AG20443 (cell line): ENCODE measurements at regions not wholly inside any gene's neighbourhood (a gene's known extent, or its start where the extent isn't known, plus 50 kb on each side); places are given as distances from the start of the nearest gene placed in this dataset.

Source experiments
- DNase-seq: peaks from one replicate; pipeline ENCODE4 v3.0.0; 2012; ENCODE audit warnings: low spot score, mixed read lengths

DNA sequence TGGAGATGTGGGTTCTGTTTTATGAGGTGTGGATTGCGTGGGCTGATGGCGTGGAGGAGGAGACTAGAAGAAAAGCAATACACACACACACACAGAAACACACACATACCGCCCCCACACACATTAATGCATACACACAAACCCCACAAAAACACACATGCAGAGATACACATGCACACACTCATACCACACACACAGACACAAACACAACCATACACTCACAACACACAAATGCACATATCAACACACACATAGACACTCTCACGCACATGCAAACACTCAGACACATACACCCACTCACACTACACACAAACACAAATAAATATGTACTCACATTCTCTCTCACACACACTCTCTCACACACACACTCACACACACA, 75.7 kb upstream of the UBL3 start:
- DNase-seq = no peak

DNA sequence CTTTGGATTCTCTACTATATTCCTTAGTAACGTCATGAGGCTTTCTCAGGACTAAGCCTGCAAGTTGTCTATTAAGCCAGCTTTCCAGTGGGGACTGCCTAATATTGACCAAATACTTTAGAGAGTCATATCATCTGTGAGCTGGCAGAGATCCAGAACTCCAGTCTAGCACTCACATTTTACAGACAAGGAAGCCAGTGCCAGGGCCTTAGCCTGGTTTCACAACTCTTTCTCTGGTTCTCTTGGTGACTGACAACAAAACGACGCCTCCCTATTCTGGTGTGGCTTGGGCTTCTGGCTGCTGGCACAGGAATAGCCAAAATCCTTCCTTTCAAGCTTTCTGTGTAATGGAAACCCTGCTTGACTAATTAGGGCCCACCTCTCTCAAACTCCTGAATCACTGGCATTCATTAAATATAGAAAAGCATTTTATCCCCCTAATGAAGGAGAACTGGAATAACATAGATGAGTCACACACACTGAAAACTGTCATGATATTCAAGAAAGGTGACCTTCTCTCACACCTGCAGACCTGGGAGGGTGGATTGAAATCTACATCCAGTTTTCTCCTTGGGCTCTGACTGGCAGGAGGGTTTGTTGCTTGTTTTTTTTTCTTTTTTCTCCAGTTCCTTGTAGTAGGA, 75.2 kb upstream of the UBL3 start:
- peak; percentile 83 for DNase-seq

DNA sequence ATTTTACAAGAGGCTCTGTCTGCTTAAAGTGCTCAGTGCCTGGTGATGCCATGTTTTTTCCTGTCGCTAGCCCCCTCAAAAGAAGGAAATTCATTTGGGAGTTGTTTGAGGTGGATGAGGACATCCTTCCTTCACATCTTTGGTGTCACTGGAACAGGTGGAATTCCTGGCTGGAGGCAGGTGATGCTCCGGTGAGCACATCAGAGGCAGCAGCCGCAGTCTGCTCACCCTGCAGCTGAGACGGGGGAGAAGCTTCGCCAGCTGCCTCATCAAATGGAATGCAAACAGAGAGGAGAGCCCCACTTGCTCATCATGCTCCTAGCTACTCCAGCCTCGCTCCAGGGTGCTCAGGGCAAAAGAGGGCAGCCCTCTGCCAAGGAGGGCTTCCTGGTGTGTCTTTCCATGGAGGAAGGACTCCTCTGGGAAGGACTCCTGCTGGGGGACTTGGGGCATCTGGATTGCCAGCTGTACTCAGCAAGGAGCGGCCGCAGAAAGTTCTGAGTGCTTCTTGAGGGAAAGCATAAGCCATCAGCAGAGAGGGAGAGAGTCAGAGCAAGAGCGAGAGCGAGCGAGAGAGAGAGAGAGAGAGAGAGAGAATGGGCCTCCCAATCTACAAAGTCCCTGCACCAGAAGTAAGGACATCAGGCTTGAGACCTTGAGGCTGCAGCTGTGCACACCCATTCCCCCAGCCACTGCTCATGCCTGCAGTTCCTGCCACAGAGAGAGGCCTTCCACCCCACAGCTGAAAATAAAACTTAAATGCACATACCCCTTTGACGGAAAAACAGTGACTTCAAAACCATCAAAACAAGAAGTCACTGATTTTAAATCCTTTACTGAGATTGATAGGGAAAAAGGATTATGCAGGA, 74.3 kb upstream of the UBL3 start:
- peak; percentile 71 for DNase-seq

DNA sequence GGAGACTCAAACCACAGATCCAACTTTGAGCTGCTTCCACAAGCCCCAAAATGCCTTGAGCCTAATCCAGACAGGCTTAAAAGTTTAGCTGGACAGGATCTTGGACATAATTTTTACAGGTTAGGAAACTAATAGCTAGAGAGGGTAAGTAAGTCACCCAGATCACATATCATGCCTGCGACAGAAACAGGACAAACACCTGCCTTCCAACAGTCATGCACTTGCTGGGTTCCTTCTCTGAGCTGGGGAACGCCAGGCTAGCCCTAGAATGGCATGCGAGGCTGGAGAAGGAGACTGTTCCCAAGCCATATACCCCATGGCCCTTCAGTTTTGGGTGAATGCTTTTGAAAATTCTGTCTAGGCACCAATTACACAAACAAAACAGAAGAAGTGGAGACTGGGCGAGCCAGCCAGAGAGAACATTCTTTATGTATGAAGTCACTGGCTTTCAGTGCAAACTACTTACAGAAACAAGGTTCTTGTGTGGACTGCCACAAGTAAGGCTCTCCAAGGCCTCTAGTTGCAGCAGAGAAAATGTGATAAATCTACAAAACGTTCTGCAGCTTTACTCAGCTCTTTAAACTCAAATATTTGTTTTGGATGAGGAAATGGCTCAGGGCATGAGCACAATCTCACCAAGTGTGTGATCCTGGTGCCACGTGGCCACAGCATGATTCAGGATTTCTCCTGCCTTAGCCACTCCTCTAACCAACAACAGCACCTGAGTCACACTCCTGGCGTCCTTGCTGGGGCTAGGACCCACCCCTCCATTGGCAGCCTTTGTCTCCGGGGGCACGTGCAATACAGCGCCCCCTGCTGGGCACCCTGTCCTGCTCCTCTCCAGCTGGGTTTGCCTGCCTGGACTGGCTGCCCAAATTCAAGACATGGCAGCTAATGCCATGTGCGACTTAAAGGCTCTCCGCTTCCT, 73.4 kb upstream of the UBL3 start:
- DNase-seq = peak; percentile 94

DNA sequence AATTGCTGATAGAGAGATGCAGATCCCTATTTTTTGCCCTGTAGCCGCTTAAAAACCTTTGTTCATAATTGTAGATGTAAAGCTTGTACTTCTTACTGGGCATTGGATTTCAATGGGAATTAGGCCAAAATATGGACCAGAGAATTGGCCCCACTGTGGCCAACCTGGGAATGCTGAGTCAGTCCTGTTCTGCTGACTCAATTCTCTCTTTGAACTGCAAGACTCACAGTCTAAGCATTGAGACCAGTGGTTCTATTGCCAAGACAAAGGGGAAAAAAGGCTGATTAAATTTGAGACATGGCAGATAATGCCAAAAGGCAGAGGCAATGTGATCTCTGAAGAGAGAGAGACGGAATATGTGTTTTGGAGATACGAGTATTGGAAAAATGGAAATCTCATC, 72.5 kb upstream of the UBL3 start:
- DNase-seq = peak; percentile 45

DNA sequence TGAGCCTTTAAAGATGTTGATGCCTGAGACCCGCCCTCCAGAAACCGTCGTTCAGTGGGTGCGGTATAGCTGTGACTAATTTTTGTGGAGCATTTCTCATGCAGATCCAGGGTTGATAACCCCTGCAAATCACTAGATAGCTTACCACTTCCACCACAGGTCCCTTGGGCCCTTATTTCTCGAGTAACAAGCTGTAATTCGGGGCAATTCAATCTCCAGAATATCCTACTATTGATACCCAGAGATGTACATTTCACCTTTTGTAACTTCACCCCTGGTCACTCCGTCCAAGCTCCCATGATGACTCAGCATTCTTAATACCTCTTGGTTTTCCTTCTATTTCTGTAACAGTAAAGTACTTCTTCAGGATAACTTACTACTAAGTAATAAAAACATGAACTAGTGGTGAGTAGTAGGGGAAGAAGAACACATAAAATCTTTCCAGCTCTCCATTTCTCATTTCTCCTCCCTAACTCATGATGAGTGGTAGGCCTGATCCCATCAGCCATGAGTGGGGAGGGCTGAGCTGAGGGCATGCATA, 71.9 kb upstream of the UBL3 start:
- DNase-seq = no peak

DNA sequence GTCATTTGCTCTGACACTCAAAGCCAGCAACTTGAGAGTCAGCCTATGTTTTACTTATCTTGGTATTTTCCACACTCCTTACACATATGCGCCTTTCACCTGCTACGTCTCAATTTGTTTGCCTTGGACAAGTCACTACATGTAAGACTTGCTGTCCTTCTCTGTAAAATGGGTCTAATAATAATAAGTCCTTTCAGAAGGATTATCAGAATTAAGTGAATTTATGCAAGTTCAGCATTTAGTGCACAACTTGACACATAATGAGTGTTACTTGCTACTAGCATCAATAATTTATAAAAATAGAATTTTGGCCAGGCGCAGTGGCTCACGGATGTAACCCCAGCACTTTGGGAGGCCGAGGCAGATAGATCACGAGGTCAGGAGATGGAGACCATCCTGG, 71.1 kb upstream of the UBL3 start:
- no peak for DNase-seq

DNA sequence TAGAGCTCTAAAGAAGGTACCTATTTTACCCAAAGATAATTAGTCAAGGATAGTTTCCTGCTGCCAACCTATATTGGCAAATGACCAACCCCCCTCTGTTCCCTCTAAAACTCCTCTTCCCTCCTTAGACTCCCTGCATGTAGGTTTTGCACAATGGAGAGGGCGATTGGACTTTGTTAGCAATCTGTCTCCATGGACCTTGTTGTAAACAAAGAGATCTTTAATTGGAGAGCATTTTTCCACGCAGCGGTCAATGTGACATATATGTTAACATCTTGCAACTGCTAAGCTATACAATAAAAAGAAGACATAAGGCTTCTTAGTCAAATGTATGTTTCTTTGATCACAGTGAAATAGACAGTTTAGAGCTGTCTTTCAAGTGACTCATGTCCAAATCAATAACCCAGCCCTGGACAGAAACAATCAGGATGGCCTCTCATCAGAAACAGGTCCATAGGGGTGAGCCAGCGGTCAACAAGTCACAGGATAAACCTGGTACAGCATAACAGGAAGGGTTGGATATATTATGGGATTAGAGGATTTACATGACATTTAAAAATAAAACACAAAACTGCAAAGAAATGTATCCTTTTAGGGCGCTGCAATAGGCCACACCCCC, 69.7 kb upstream of the UBL3 start:
- no peak for DNase-seq

DNA sequence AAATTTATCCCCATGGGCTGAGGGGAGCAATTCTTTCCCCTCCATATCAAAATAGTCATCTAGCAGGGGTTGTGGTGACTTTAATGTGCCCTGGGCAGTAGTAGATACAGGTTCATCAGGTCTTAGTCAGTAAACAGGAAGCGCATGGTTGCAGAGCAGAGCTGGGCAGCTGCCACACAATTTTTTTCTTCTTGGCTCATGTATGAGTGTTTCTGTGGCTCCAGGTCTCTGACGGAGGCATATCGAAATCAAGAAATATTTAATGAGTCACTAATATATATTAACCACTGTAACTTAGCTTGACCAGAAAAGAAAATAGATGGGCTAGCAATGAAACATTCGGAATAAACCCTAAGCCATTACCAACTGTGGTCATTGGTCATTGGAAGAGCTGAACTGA, 68.4 kb upstream of the UBL3 start:
- peak; percentile 81 for DNase-seq

DNA sequence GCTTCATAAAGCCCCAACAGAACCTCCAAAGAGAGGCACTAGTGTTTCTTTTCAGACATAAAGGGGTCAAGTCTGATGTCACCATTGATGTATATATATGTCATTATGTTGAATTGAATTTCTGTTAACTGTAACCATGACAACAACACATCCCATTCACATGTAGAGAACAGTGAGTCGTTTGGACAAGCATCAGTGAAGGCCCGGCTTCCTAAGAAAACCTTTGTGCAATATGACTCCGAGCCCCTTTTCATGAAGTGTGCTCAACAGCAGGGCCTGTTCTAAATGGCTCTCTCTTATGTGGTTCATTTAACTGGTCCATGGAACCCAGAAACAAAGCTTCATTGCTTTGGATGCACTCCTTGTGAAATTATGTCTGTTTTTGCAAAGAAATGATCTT, 67.2 kb upstream of the UBL3 start:
- no peak for DNase-seq

DNA sequence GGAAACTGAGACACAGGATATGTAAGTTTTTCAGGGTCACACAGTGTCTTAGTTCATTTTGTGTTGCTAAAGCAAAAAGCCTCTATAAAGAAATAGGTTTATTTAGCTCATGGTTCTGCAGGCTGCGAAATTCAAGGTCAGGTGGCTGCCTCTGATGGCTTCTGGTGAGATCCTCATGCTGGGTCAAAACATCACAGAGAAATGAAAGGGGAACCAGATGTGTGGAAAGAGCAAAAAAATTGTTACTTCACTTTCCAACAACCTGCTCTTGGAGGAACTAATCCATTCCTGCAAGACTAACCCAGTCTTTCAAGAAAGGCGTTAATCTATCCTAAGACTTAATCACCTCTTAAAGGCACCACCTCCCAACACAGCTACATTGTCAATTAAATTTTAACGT, 64.2 kb upstream of the UBL3 start:
- no peak for DNase-seq

DNA sequence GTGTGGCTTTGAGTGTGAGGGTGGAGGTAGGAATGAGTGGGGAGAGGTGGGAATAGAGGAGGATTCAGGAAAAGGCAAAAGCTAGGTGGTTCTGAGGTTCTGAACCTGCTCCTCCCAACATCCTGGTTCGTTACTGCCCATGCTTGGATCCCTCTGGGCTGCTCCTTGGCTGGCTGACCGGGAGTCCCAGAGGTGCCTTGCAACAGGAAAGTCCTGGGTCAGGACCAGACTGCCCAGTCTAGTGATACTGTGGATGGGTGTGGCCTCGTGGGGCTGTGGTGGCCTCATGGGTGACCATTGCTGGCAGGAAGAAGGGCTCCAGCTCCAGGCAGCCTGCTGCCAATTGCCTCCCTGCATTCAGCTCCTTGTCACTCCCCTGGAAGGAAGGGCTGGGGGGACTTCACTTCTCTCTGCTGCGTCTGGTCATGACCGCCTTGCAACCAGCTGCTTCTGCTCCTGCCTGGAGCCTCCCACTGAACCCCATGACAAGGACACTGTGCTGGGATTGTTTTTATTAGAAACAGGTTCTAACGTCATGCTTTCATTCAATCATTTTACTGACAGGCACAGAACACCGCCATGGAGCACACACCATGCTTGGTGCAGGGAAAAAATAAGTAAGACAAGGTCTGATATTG, 61.5 kb upstream of the UBL3 start:
- no peak for DNase-seq

DNA sequence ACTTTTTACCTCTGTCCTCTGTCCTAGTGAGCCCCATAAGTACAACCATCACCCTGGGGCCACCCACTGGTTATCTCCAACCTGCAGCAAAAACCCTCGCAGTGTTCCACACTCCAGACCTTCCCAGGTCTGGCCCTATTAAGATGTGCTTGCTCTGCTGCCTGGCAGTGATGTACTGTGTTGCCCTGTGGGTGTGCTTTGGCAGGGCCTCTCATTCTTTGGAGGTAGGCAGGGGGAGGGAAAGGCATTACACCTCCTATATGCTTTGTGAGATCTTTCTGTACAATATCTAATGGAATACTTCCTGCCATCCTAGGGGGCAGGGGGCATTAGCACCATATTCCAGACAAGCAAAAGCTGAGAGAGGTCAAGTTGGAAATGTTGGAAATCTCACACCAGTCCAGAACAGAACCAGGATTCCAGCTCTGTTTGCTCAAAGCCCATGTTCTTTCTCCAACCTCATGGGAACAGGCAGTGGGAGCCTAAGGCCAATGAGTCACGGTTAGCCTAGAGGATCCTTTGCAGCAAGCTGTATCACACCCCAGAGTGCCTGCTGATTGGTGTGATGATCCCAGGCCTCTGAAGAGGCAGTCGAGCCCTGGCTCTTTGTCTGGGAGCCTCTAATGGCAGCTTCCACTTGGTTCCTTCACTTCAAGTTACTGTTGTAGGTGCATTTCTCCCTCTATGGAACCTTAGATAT, 59.7 kb upstream of the UBL3 start:
- peak; percentile 75 for DNase-seq

DNA sequence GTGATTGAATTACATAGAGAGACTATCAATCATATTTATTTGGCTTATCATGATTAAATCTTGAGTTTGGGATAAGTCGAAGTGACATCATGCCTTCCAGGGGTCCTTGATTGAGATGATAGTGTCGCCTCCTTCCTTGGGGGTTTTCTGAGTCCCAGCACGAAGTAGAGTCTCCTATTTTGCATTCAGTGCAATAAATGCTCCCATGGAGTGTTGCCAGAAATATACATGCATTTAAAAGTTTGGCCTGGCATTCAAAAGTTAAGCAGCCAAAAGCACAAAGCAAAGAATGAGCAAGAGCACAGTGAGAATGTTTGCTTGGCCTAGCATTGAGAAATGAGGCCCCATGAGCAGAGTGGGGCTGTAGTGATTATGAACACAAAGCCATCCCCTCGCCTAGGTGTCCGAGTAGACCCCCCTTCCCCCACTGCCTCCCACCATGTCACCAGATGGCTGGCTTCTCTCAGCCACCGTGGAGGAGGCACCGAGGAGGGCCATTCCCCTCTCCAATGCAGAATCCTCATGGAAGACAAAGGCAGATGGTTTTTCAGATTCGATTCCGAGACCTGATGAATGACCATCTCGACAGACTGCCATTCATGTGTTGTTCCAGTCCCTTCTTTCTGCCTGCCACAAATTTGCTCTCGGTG, 58.8 kb upstream of the UBL3 start:
- DNase-seq = no peak

DNA sequence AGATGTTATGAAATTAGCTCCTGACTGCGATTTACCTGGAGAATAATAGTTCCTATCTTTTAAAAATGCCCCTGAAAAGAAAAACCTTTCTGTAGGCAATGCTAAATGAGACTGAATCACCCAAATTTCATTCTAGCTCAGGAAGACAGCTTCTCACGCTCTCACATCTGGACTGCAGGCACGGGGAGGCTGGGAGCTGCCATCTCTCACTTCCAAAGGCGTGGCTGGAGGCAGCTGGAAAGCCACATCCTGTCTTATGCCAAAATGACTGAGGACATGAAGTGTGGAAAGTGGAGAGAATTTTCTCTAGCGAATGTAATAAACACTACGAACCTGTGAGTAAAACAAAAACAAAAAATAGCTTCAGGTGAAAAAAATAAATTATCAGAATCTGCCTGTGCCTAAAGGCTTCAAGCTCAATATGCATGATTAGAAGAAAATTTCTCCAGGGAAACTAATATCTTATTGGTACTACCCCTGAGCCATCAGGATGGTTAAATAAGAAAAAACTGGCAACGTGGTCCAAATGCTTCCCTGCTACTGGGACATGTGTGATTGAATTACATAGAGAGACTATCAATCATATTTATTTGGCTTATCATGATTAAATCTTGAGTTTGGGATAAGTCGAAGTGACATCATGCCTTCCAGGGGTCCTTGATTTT, 58.1 kb upstream of the UBL3 start:
- DNase-seq = peak; percentile 87

DNA sequence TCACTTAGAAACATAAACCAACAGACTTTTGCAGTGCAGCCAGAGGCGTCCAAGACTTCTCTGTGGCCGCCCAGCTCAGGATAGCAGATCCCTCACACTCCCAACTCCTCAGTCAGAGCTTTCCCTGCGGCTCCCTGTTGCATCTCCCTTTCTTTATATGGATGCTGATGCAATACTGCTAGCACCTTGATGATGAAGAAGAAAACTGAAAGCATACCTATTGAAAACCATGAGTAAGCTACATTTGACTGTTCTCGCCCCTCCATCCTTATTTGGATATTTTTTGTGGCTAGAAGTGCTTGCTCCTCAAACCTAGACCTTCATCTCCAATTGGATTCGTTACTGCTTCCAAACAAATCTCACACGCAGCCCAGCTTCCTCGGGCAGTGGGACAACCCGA, 57.3 kb upstream of the UBL3 start:
- no peak for DNase-seq

DNA sequence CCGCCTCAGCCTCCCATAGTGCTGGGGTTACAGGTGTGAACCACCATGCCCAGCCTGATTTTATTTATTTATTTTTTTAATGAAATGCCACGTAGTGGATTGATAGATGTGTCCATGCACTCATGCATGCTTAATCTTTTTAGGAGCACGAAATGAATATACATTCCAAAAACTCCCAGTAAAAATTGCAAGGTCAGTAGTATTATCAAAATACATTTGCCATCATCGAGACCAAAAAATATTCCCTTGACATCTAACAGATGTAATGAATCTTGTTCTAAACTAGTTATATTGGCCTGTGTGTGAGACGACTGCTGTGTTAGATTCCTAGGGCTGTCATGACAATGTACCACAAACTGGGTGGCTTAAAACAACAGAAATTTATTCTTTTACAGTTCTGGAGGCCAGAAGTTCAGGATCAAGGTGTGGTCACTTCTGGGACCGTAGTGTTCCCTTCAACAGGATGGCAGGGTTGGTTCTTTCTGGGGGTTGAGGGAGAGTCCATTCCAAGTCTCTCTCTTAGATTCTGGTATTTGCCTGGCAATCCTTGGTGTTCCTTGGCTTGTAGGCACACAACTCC, 56.1 kb upstream of the UBL3 start:
- no peak for DNase-seq

DNA sequence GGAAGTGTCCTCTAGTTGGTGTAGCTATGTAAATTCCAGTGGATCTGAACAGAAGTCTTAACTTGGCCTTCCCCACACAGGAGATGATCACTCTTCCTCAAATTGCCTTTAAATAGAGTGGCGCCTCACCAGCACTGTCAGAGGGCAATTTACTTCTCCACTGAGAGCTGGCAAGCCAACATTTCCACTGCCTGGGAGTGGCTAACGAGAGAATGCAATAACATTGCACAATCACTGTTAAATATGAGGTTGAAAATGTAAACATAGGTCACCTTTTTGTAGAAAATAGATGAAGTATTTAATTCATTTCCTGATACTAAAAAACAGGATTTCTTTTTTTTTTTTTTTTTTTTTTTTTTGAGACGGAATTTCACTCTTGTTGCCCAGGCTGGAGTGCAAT, 55.4 kb upstream of the UBL3 start:
- peak; percentile 58 for DNase-seq

DNA sequence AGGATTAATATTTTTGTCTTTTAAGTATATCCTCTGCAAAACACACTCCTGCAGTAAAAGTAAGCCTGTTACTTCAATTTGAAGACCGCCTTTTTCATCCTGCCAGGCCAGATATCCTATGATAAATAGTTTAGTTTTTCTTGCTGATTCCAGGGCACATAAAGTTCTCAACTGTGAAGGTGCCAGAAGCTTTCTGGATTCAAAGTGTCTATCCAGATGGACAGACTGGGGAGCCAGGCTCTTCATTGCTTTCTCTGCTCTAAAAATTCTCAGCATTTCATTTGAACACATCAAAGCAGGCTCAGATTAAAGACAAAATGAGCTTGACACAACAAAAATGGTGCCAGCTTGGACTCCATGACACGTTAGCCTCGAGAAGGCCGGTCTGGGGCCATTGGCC, 53.6 kb upstream of the UBL3 start:
- DNase-seq = no peak
